AG04450 (cell line): ENCODE measurements at regions not wholly inside any gene's neighbourhood (a gene's known extent, or its start where the extent isn't known, plus 50 kb on each side); places are given as distances from the start of the nearest gene placed in this dataset.

ENCODE experiments used
- CTCF ChIA-PET: fragments of 300-600, 350-600 bp; formaldehyde crosslinking; extraction: SDS; loops from one replicate; lab custom pipeline; 2022; ENCODE audit warnings: antibody characterized with exemption, inconsistent platforms; lab: Charles Lee
- POLR2A ChIA-PET: fragments of 350-600 bp; formaldehyde crosslinking; extraction: SDS; loops from one replicate; lab custom pipeline; 2021; ENCODE audit warnings: antibody characterized with exemption, inconsistent platforms; lab: Yijun Ruan, JAX
- DNase-seq: peaks from one replicate; pipeline ENCODE4 v3.0.0-alpha.2; 2011; ENCODE audit warnings: low read depth, low spot score
- H3K27ac ChIP-seq: one replicate; pipeline ENCODE4 v1.5.1; 2012; ENCODE audit warnings: low read depth, low read length, control low read depth
- H3K27me3 ChIP-seq: one replicate; pipeline ENCODE4 v1.6.0; 2012; ENCODE audit warnings: low read length; ENCODE audit not compliant: control insufficient read depth, insufficient read depth
- H3K4me3 ChIP-seq: 2 replicates; pipeline ENCODE4 v1.5.1; 2011; ENCODE audit warnings: mild to moderate bottlenecking, low read depth, low read length, control low read depth
- H3K9me3 ChIP-seq: 2 replicates; pipeline ENCODE4 v1.5.1; 2012; ENCODE audit warnings: low read length; ENCODE audit not compliant: control insufficient read depth, insufficient read depth
- CTCF ChIP-seq: IDR thresholded peaks from 2 replicates; pipeline ENCODE4 v1.5.1; 2011; ENCODE audit warnings: low read depth, low read length, control low read depth, inconsistent platforms

- Histone ChIP-seq H3K27ac (no peak overlapping the region), H3K4me3 (no peak overlapping the region), H3K9me3 (no peaks in the 10 kb centered on the region), H3K27me3 (peaks cover 6% of the 10 kb centered on the region)
- ChIA-PET POLR2A (no interaction called here), CTCF (interaction anchor here (0.6 kb wide), 1 partner anchor 841 kb away, joined by 3 read pairs; no protein-coding TSS in a partner anchor)
- DNase-seq = no peak
- no peak for TF ChIP-seq CTCF
Observed at GRCh38 chr17:34773036-34773435, 188.2 kb downstream of the CCT6B start.

- H3K27me3 ChIP-seq = peaks cover 6% of the 10 kb centered on the region
- no peak for DNase-seq
- H3K27ac ChIP-seq = no peak overlapping the region
- CTCF ChIA-PET = no interaction called here
- no peaks in the 10 kb centered on the region for H3K9me3 ChIP-seq
- POLR2A ChIA-PET = no interaction called here
- TF ChIP-seq CTCF = no peak
- H3K4me3 ChIP-seq = no peak overlapping the region
Observed at GRCh38 chr17:34771891-34772290, 189.4 kb downstream of the CCT6B start.

GRCh38 chr17:34770586-34770985 lies 190.7 kb downstream of the CCT6B start:
- TF ChIP-seq CTCF = no peak
- Histone ChIP-seq H3K4me3 (no peak overlapping the region), H3K9me3 (no peaks in the 10 kb centered on the region), H3K27me3 (peaks cover 3% of the 10 kb centered on the region), H3K27ac (no peak overlapping the region)
- POLR2A ChIA-PET = no interaction called here
- DNase-seq = no peak
- CTCF ChIA-PET = no interaction called here

- CTCF ChIA-PET = no interaction called here
- no peak for DNase-seq
- Histone ChIP-seq H3K27ac (no peak overlapping the region), H3K4me3 (no peak overlapping the region), H3K9me3 (no peaks in the 10 kb centered on the region), H3K27me3 (peaks cover 3% of the 10 kb centered on the region)
- TF ChIP-seq CTCF = no peak
- POLR2A ChIA-PET = no interaction called here
Observed at GRCh38 chr17:34769899-34770298, 190.5 kb downstream of the TMEM132E start.

GRCh38 chr17:34769049-34769448 lies 189.7 kb downstream of the TMEM132E start:
- POLR2A ChIA-PET = no interaction called here
- no peaks in the 10 kb centered on the region for H3K9me3 ChIP-seq
- H3K27ac ChIP-seq = no peak overlapping the region
- no peak for TF ChIP-seq CTCF
- no peak for DNase-seq
- CTCF ChIA-PET = no interaction called here
- no peak overlapping the region for H3K4me3 ChIP-seq
- peaks cover 3% of the 10 kb centered on the region for H3K27me3 ChIP-seq
